K562 (cell line): ENCODE measurements at regions not wholly inside any gene's neighbourhood (a gene's known extent, or its start where the extent isn't known, plus 50 kb on each side); places are given as distances from the start of the nearest gene placed in this dataset.

ENCODE experiments used
- ELF1 ChIP-seq: fragments of 200-800 bp; sonication (Bioruptor generic); IDR thresholded peaks from 2 replicates; pipeline ENCODE4 v1.6.1; 2016; ENCODE audit warnings: missing genetic modification characterization, missing compliant biosample characterization
- JUND ChIP-seq, 2 experiments: IDR thresholded peaks; 2 replicates in 1 of 2; 3 replicates in 1 of 2; pipeline ENCODE4 v1.6.1; 2011; ENCODE audit warnings: borderline replicate concordance in 2 of 2, low read depth in 2 of 2, low read length in 2 of 2, improper control_type of control experiment in 1 of 2, missing biosample characterization in 1 of 2, missing genetic modification characterization in 1 of 2, missing genetic modification reagents in 1 of 2
- MAFK ChIP-seq: IDR thresholded peaks from 2 replicates; pipeline ENCODE4 v1.6.1; 2011; ENCODE audit warnings: low read length, improper control_type of control experiment
- MEIS2 ChIP-seq: fragments of 450-650 bp; IDR thresholded peaks from 2 replicates; pipeline ENCODE4 v1.6.1; 2014; ENCODE audit warnings: mild to moderate bottlenecking; ENCODE audit not compliant: partially characterized antibody
- PKNOX1 ChIP-seq: fragments of 450-650 bp; IDR thresholded peaks from 2 replicates; pipeline ENCODE4 v1.6.1; 2016
- POLR2AphosphoS5 ChIP-seq: IDR thresholded peaks from 2 replicates; pipeline ENCODE4 v1.6.1; 2011; ENCODE audit warnings: mild to moderate bottlenecking, low read depth, low read length, moderate library complexity; ENCODE audit not compliant: control insufficient read depth, insufficient read depth
- TFAP4 ChIP-seq: sonication (generic); formaldehyde crosslinking; IDR thresholded peaks from 2 replicates; pipeline ENCODE4 v1.8.0; 2022; ENCODE audit warnings: missing genetic modification reagents, mild to moderate bottlenecking, moderate library complexity, borderline replicate concordance
- TRIM24 ChIP-seq, 2 experiments: fragments of 450-650 bp; IDR thresholded peaks; 2 replicates each; pipeline ENCODE4 v1.6.1; 2016
- USF1 ChIP-seq: sonication (generic); formaldehyde crosslinking; IDR thresholded peaks from 2 replicates; pipeline ENCODE4 v1.9.0; 2022; ENCODE audit warnings: mild to moderate bottlenecking, missing genetic modification reagents
- YBX1 ChIP-seq: fragments of 450-650 bp; IDR thresholded peaks from 2 replicates; pipeline ENCODE4 v1.7.1; 2016; ENCODE audit warnings: mild to moderate bottlenecking
- ZBTB26 ChIP-seq: fragments of 450-650 bp; formaldehyde crosslinking; IDR thresholded peaks from 2 replicates; pipeline ENCODE4 v1.4.0; 2022; ENCODE audit warnings: missing genetic modification characterization
- ZNF174 ChIP-seq: fragments of 250-450 bp; sonication (Bioruptor Pico); IDR thresholded peaks from 2 replicates; pipeline ENCODE4 v1.4.0; 2020; ENCODE audit warnings: mild to moderate bottlenecking
- ZNF316 ChIP-seq: fragments of 450-650 bp; IDR thresholded peaks from 2 replicates; pipeline ENCODE4 v1.6.1; 2016
- ZNF324 ChIP-seq: fragments of 250-450 bp; sonication (Bioruptor Pico); IDR thresholded peaks from 2 replicates; pipeline ENCODE4 v1.4.0; 2020; ENCODE audit warnings: mild to moderate bottlenecking
- ZNF449 ChIP-seq: fragments of 250-450 bp; sonication (Bioruptor Pico); IDR thresholded peaks from 2 replicates; pipeline ENCODE4 v1.8.0; 2022; ENCODE audit warnings: moderate library complexity, mild to moderate bottlenecking, inconsistent platforms

- peak; percentile 96 for TF ChIP-seq ZNF324 (CRISPR knock-in tag)
- TF ChIP-seq PKNOX1: peak; percentile 25; the same call in 1 of the 2 replicates
- TF ChIP-seq YBX1: no peak
- no peak for TF ChIP-seq TFAP4 (CRISPR knock-in tag)
- no peak for TF ChIP-seq ZNF316
- TF ChIP-seq USF1: no peak
- no peak for TF ChIP-seq ELF1
- TF ChIP-seq JUND (IDR thresholded peaks at IDR 0.05; ENCODE audit: borderline replicate concordance, low read depth, low read length): no peak
- no peak for TF ChIP-seq JUND (tag; IDR thresholded peaks at IDR 0.05; ENCODE audit: borderline replicate concordance, low read depth, low read length)
- no peak for TF ChIP-seq POLR2AphosphoS5
- TF ChIP-seq ZBTB26 (CRISPR knock-in tag): no peak
- peak; percentile 63 for TF ChIP-seq MEIS2
- TF ChIP-seq MAFK: no peak
- peak; percentile 28 to 50; a peak in 2 of 4 replicates for TF ChIP-seq TRIM24 (IDR thresholded peaks at IDR 0.05)
- no peak for TF ChIP-seq ZNF174 (CRISPR knock-in tag)
- TF ChIP-seq ZNF449 (CRISPR knock-in tag): no peak
These were observed 797.9 kb upstream of the INTU start (continued) for GRCh38 chr4:126834854-126835253.
